ENCODE measurements at regions not wholly inside any gene's neighbourhood (a gene's known extent, or its start where the extent isn't known, plus 50 kb on each side); places are given as distances from the start of the nearest gene placed in this dataset.

DNA sequence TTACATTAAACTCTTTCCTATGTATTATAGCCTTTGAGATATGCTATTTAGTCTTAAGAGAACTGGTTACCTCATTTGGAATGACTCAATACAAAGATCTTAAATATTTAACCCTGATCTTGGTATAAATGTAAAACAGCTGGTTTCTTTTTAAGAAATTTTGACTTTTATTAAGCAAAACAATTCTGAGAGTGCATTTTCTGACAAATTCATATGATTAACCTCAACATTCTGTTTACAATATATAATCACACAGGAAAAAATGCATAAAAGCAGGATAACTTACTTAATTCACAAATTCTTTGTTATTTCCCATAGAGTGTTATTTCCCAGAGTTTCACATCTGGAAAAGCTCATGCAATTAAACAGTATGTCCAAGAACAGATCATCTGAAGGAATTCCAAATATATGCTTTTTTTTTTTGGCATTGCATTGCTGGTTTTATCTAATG, 400.4 kb upstream of the THBS1 start:
- H3K4me3 ChIP-seq (ENCODE audit: low read length) = no peak overlapping the region
- H3K27me3 ChIP-seq (ENCODE audit: control insufficient read depth, low read length) = no peaks in the 10 kb centered on the region
- H3K4me1 ChIP-seq (ENCODE audit: control insufficient read depth, low read length) = no peaks in the 10 kb centered on the region
- no peaks in the 10 kb centered on the region for H3K36me3 ChIP-seq (ENCODE audit: control insufficient read depth, low read length)
- H3K9me3 ChIP-seq (ENCODE audit: control insufficient read depth, insufficient read depth, low read length) = no peaks in the 10 kb centered on the region
- TF ChIP-seq, protein P1, sequence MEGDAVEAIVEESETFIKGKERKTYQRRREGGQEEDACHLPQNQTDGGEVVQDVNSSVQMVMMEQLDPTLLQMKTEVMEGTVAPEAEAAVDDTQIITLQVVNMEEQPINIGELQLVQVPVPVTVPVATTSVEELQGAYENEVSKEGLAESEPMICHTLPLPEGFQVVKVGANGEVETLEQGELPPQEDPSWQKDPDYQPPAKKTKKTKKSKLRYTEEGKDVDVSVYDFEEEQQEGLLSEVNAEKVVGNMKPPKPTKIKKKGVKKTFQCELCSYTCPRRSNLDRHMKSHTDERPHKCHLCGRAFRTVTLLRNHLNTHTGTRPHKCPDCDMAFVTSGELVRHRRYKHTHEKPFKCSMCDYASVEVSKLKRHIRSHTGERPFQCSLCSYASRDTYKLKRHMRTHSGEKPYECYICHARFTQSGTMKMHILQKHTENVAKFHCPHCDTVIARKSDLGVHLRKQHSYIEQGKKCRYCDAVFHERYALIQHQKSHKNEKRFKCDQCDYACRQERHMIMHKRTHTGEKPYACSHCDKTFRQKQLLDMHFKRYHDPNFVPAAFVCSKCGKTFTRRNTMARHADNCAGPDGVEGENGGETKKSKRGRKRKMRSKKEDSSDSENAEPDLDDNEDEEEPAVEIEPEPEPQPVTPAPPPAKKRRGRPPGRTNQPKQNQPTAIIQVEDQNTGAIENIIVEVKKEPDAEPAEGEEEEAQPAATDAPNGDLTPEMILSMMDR (IDR thresholded peaks at IDR 0.05; ENCODE audit: low read depth, low read length, poor library complexity, severe bottlenecking) = no peak
- TF ChIP-seq EZH2phosphoT487 (IDR thresholded peaks at IDR 0.05; ENCODE audit: borderline replicate concordance, low read length) = no peak
- H3K9me2 ChIP-seq (replicated peaks; ENCODE audit: control insufficient read depth, low read length) = no peaks in the 10 kb centered on the region
- no peak overlapping the region for H3K4me2 ChIP-seq (ENCODE audit: low read length)
- no peak overlapping the region for H3K27ac ChIP-seq (ENCODE audit: low read depth, low read length)
- H4K20me1 ChIP-seq (ENCODE audit: control insufficient read depth, insufficient read depth, low read depth, low read length) = no peaks in the 10 kb centered on the region
- H3K79me2 ChIP-seq (ENCODE audit: control insufficient read depth, low read length) = no peaks in the 10 kb centered on the region
- no peaks in the 10 kb centered on the region for H3F3A ChIP-seq (ENCODE audit: control insufficient read depth, insufficient read depth)

- H3F3A ChIP-seq (ENCODE audit: control insufficient read depth, insufficient read depth) = no peaks in the 10 kb centered on the region
- H3K9me2 ChIP-seq (replicated peaks; ENCODE audit: control insufficient read depth, low read length) = no peaks in the 10 kb centered on the region
- no peaks in the 10 kb centered on the region for H3K36me3 ChIP-seq (ENCODE audit: control insufficient read depth, low read length)
- no peaks in the 10 kb centered on the region for H3K27me3 ChIP-seq (ENCODE audit: control insufficient read depth, low read length)
- TF ChIP-seq EZH2phosphoT487 (IDR thresholded peaks at IDR 0.05; ENCODE audit: borderline replicate concordance, low read length) = no peak
- TF ChIP-seq, protein P1 (IDR thresholded peaks at IDR 0.05; ENCODE audit: low read depth, low read length, poor library complexity, severe bottlenecking) = no peak
- no peaks in the 10 kb centered on the region for H3K79me2 ChIP-seq (ENCODE audit: control insufficient read depth, low read length)
- H4K20me1 ChIP-seq (ENCODE audit: control insufficient read depth, insufficient read depth, low read depth, low read length) = no peaks in the 10 kb centered on the region
- no peak overlapping the region for H3K4me2 ChIP-seq (ENCODE audit: low read length)
- no peaks in the 10 kb centered on the region for H3K4me1 ChIP-seq (ENCODE audit: control insufficient read depth, low read length)
- H3K27ac ChIP-seq (ENCODE audit: low read depth, low read length) = no peak overlapping the region
- no peaks in the 10 kb centered on the region for H3K9me3 ChIP-seq (ENCODE audit: control insufficient read depth, insufficient read depth, low read length)
- H3K4me3 ChIP-seq (ENCODE audit: low read length) = no peak overlapping the region
These were observed 399.7 kb upstream of the THBS1 start for GRCh38 chr15:39181056-39181747.

GRCh38 chr15:39181940-39182339, 398.9 kb upstream of the THBS1 start:
- Histone ChIP-seq H4K20me1 (ENCODE audit: control insufficient read depth, insufficient read depth, low read depth, low read length) (no peaks in the 10 kb centered on the region), H3K79me2 (ENCODE audit: control insufficient read depth, low read length) (no peaks in the 10 kb centered on the region), H3K36me3 (ENCODE audit: control insufficient read depth, low read length) (no peaks in the 10 kb centered on the region), H3K27ac (ENCODE audit: low read depth, low read length) (no peak overlapping the region), H3K4me3 (ENCODE audit: low read length) (no peak overlapping the region), H3K4me1 (ENCODE audit: control insufficient read depth, low read length) (no peaks in the 10 kb centered on the region), H3K27me3 (ENCODE audit: control insufficient read depth, low read length) (no peaks in the 10 kb centered on the region), H3K9me2 (replicated peaks; ENCODE audit: control insufficient read depth, low read length) (no peaks in the 10 kb centered on the region), H3K9me3 (ENCODE audit: control insufficient read depth, insufficient read depth, low read length) (no peaks in the 10 kb centered on the region), H3F3A (ENCODE audit: control insufficient read depth, insufficient read depth) (no peaks in the 10 kb centered on the region), H3K4me2 (ENCODE audit: low read length) (no peak overlapping the region)
- TF ChIP-seq, protein P1 (IDR thresholded peaks at IDR 0.05; ENCODE audit: low read depth, low read length, poor library complexity, severe bottlenecking) = no peak
- TF ChIP-seq EZH2phosphoT487 (IDR thresholded peaks at IDR 0.05; ENCODE audit: borderline replicate concordance, low read length) = no peak
